Keratinocyte (primary cell): ENCODE measurements at regions not wholly inside any gene's neighbourhood (a gene's known extent, or its start where the extent isn't known, plus 50 kb on each side); places are given as distances from the start of the nearest gene placed in this dataset.

Source experiments
- DNase-seq: peaks from one replicate; pipeline ENCODE4 v3.0.0-alpha.2; 2011; ENCODE audit warnings: low read depth, missing footprints, low spot score
- FAIRE-seq: peaks from 2 replicates; lab custom pipeline; 2011; peaks lifted over from hg19 to GRCh38; lab: Jason Lieb, UNC
- H2AFZ ChIP-seq: 2 replicates; pipeline ENCODE4 v1.6.0; 2012; ENCODE audit warnings: low read length, control low read depth, inconsistent platforms; ENCODE audit not compliant: control insufficient read depth
- H3K27ac ChIP-seq: 2 replicates; pipeline ENCODE4 v1.5.1; 2011; ENCODE audit warnings: low read length; ENCODE audit not compliant: control insufficient read depth, insufficient read depth
- H3K27me3 ChIP-seq: 3 replicates; pipeline ENCODE4 v1.6.0; 2011; ENCODE audit warnings: low read length; ENCODE audit not compliant: control insufficient read depth, insufficient read depth; ENCODE audit errors: extremely low read depth
- H3K36me3 ChIP-seq, 2 experiments: 2 replicates in 1 of 2; 3 replicates in 1 of 2; pipeline ENCODE4 v1.5.1; 2011; ENCODE audit warnings: low read length in 2 of 2, mild to moderate bottlenecking in 1 of 2; ENCODE audit not compliant: control insufficient read depth in 2 of 2, insufficient read depth in 2 of 2; ENCODE audit errors: extremely low read depth in 1 of 2
- H3K4me1 ChIP-seq: 3 replicates; pipeline ENCODE4 v1.5.1; 2011; ENCODE audit warnings: low read length; ENCODE audit not compliant: control insufficient read depth, insufficient read depth; ENCODE audit errors: extremely low read depth
- H3K4me2 ChIP-seq: 3 replicates; pipeline ENCODE4 v1.6.0; 2011; ENCODE audit warnings: low read depth, low read length; ENCODE audit not compliant: control insufficient read depth, insufficient read depth; ENCODE audit errors: extremely low read depth
- H3K4me3 ChIP-seq, 3 experiments: fragments of 200-600 bp in 1 of 3; sonication (generic) in 1 of 3; 2 replicates in 2 of 3; 3 replicates in 1 of 3; pipeline ENCODE4 v1.5.1; 2011 to 2016; ENCODE audit warnings: low read length in 3 of 3, mild to moderate bottlenecking in 3 of 3, control low read depth in 2 of 3, inconsistent platforms in 1 of 3, low read depth in 1 of 3, mixed read lengths in 1 of 3, mixed run types in 1 of 3, moderate library complexity in 1 of 3; ENCODE audit not compliant: control insufficient read depth in 2 of 3, insufficient read depth in 2 of 3; ENCODE audit errors: extremely low read depth in 1 of 3
- H3K79me2 ChIP-seq: 2 replicates; pipeline ENCODE4 v1.6.0; 2012; ENCODE audit warnings: low read length; ENCODE audit not compliant: control insufficient read depth, insufficient read depth
- H3K9ac ChIP-seq: 3 replicates; pipeline ENCODE4 v1.6.0; 2011; ENCODE audit warnings: low read length; ENCODE audit not compliant: control insufficient read depth, insufficient read depth; ENCODE audit errors: extremely low read depth
- H3K9me1 ChIP-seq: 3 replicates; pipeline ENCODE4 v1.6.0; 2011; ENCODE audit warnings: low read length; ENCODE audit not compliant: control insufficient read depth, insufficient read depth; ENCODE audit errors: extremely low read depth
- H3K9me3 ChIP-seq: 2 replicates; pipeline ENCODE4 v1.5.1; 2012; ENCODE audit warnings: low read depth, low read length; ENCODE audit not compliant: control insufficient read depth
- H4K20me1 ChIP-seq: 3 replicates; pipeline ENCODE4 v1.6.0; 2011; ENCODE audit warnings: low read length; ENCODE audit not compliant: control insufficient read depth, insufficient read depth; ENCODE audit errors: extremely low read depth
- EZH2 ChIP-seq: IDR thresholded peaks from one replicate; pipeline ENCODE4 v1.6.1; 2012; ENCODE audit warnings: inconsistent platforms, mild to moderate bottlenecking, low read length, moderate library complexity
- dilution Hi-C: fragments of 300-500 bp; cut with MboI; formaldehyde crosslinking; loops from one replicate; pipeline ENCODE4 v1.7.0; 2020; ENCODE audit warnings: low sequenced_read_pairs; ENCODE audit not compliant: extremely low pct_ligation_motif_present
- TF ChIP-seq, protein P1 (sequence below), 3 experiments: IDR thresholded peaks in 1 of 3; conservative IDR thresholded peaks in 1 of 3; optimal IDR thresholded peaks in 1 of 3; 2 replicates in 2 of 3; 3 replicates in 1 of 3; pipeline versions ENCODE3 to v1.5.1; 2011; ENCODE audit warnings: low read length in 3 of 3, mild to moderate bottlenecking in 3 of 3, moderate library complexity in 2 of 3, control low read depth in 1 of 3, inconsistent platforms in 1 of 3; ENCODE audit not compliant: insufficient read depth in 2 of 3; ENCODE audit errors: extremely low read depth in 1 of 3

DNA sequence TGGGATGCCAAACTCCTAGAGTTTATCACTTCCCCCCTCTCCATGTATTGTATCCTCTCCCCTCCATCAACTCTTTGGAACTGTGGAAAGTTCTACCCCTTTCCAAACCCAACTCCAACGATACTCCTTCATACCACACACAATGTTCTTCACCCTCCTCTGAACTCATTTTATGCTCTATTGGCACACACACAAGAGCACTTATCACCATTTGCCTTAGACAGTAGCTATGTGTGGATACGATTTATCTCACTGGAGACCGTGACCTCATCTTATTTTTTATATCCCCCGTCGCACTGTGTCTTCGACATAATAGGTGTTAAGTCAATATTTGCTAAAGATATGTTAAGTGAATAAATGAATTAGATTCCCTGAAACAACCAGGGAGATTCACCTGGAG lies 316.5 kb upstream of the PROK2 start:
- no peak for FAIRE-seq
- no peak for TF ChIP-seq EZH2
- TF ChIP-seq, protein P1, sequence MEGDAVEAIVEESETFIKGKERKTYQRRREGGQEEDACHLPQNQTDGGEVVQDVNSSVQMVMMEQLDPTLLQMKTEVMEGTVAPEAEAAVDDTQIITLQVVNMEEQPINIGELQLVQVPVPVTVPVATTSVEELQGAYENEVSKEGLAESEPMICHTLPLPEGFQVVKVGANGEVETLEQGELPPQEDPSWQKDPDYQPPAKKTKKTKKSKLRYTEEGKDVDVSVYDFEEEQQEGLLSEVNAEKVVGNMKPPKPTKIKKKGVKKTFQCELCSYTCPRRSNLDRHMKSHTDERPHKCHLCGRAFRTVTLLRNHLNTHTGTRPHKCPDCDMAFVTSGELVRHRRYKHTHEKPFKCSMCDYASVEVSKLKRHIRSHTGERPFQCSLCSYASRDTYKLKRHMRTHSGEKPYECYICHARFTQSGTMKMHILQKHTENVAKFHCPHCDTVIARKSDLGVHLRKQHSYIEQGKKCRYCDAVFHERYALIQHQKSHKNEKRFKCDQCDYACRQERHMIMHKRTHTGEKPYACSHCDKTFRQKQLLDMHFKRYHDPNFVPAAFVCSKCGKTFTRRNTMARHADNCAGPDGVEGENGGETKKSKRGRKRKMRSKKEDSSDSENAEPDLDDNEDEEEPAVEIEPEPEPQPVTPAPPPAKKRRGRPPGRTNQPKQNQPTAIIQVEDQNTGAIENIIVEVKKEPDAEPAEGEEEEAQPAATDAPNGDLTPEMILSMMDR (optimal IDR thresholded peaks at IDR 0.05 in 1 of 3, IDR thresholded peaks at IDR 0.05 in 1 of 3, conservative IDR thresholded peaks at IDR 0.05 in 1 of 3; ENCODE audit: extremely low read depth in 1 of 3, insufficient read depth in 2 of 3, low read length in 3 of 3): no peak
- no peak overlapping the region for H3K9ac ChIP-seq
- no peaks in the 10 kb centered on the region for H3K79me2 ChIP-seq
- no peaks in the 10 kb centered on the region for H4K20me1 ChIP-seq
- H3K4me1 ChIP-seq: no peaks in the 10 kb centered on the region
- H2AFZ ChIP-seq: no peak overlapping the region
- no peaks in the 10 kb centered on the region for H3K36me3 ChIP-seq
- H3K27ac ChIP-seq: no peak overlapping the region
- no peak overlapping the region for H3K4me3 ChIP-seq
- dilution Hi-C loops: no loop called here
- peaks cover 37% of the 10 kb centered on the region for H3K27me3 ChIP-seq
- no peaks in the 10 kb centered on the region for H3K9me1 ChIP-seq
- DNase-seq: no peak
- no peaks in the 10 kb centered on the region for H3K9me3 ChIP-seq
- no peak overlapping the region for H3K4me2 ChIP-seq

DNA sequence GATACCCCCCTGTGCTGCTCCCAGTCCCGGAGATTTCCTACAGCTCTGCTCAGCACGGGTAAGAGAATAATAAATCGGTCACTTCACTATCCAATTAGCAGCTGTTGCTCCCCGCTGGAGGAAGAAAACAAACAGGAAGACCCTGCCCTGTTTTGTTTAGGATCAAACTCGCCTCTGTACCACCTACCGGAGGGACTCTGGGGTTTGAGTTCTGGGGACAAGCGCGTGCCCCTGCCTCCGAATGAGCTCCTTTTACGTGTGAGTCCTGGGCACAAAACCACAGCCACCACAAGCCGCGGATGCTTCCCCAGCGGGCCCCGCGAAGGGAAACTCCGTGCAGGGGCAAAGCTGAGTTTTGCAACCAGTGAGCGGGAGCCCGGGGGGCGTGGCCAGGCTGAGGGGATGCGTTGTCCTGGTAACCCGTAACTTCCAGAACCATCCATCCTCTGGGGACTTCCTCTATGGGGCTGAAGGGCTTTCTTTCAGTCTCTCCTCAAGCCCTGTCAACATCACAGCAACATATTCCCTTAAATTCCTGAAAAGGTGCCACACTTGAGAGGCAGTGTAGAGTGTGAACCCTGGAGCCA lies 315.7 kb upstream of the PROK2 start:
- no peaks in the 10 kb centered on the region for H4K20me1 ChIP-seq
- no peak overlapping the region for H3K9ac ChIP-seq
- no peaks in the 10 kb centered on the region for H3K9me1 ChIP-seq
- no peak overlapping the region for H3K4me3 ChIP-seq
- no peaks in the 10 kb centered on the region for H3K4me1 ChIP-seq
- H3K36me3 ChIP-seq: no peaks in the 10 kb centered on the region
- FAIRE-seq: no peak
- no peak overlapping the region for H3K27ac ChIP-seq
- no peak overlapping the region for H2AFZ ChIP-seq
- peak overlapping the region; percentile 45 for H3K4me2 ChIP-seq
- dilution Hi-C loops: no loop called here
- TF ChIP-seq, protein P1 (optimal IDR thresholded peaks at IDR 0.05 in 1 of 3, IDR thresholded peaks at IDR 0.05 in 1 of 3, conservative IDR thresholded peaks at IDR 0.05 in 1 of 3; ENCODE audit: extremely low read depth in 1 of 3, insufficient read depth in 2 of 3, low read length in 3 of 3): no peak
- no peak for TF ChIP-seq EZH2
- H3K27me3 ChIP-seq: peaks cover 37% of the 10 kb centered on the region
- H3K9me3 ChIP-seq: no peaks in the 10 kb centered on the region
- H3K79me2 ChIP-seq: no peaks in the 10 kb centered on the region
- DNase-seq: no peak
